Liver (tissue), 3 donors: ENCODE measurements at regions not wholly inside any gene's neighbourhood (a gene's known extent, or its start where the extent isn't known, plus 50 kb on each side); places are given as distances from the start of the nearest gene placed in this dataset.
"Not testable (repeated sequence)": the region's sequence is repeated elsewhere in the genome, so short reads cannot be mapped to it uniquely, and the experiment has no call there.

Source experiments
- RAD21 ChIP-seq, 2 donors: IDR thresholded peaks; 2 replicates each; pipeline ENCODE4 v1.6.1; 2016; ENCODE audit warnings: antibody characterized with exemption in 2 of 2, mild to moderate bottlenecking in 2 of 2
- YY1 ChIP-seq: IDR thresholded peaks from 2 replicates; pipeline ENCODE4 v1.6.1; 2016; ENCODE audit warnings: antibody characterized with exemption, mild to moderate bottlenecking
- TF ChIP-seq, protein P1 (sequence below): fragments of 150-350 bp; IDR thresholded peaks from 2 replicates; pipeline ENCODE4 v1.5.1; 2017; ENCODE audit warnings: improper control_type of control experiment, low read depth, low read length; ENCODE audit not compliant: missing input control
- TF ChIP-seq, protein P2 (sequence below): IDR thresholded peaks from 2 replicates; pipeline ENCODE4 v1.6.1; 2016; ENCODE audit warnings: antibody characterized with exemption
- donor health status: healthy.
- donor health status: healthy.

DNA sequence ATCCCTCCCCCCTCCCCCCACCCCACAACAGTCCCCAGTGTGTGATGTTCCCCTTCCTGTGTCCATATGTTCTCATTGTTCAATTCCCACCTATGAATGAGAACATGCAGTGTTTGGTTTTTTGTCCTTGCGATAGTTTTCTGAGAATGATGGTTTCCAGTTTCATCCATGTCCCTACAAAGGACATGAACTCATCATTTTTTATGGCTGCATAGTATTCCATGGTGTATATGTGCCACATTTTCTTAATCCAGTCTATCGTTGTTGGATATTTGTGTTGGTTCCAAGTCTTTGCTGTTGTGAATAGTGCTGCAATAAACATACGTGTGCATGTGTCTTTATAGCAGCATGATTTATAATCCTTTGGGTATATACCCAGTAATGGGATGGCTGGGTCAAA is 263.4 kb upstream of the GAS1 start:
- TF ChIP-seq, protein P1, sequence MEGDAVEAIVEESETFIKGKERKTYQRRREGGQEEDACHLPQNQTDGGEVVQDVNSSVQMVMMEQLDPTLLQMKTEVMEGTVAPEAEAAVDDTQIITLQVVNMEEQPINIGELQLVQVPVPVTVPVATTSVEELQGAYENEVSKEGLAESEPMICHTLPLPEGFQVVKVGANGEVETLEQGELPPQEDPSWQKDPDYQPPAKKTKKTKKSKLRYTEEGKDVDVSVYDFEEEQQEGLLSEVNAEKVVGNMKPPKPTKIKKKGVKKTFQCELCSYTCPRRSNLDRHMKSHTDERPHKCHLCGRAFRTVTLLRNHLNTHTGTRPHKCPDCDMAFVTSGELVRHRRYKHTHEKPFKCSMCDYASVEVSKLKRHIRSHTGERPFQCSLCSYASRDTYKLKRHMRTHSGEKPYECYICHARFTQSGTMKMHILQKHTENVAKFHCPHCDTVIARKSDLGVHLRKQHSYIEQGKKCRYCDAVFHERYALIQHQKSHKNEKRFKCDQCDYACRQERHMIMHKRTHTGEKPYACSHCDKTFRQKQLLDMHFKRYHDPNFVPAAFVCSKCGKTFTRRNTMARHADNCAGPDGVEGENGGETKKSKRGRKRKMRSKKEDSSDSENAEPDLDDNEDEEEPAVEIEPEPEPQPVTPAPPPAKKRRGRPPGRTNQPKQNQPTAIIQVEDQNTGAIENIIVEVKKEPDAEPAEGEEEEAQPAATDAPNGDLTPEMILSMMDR, result not testable (repeated sequence)
- TF ChIP-seq, protein P2, sequence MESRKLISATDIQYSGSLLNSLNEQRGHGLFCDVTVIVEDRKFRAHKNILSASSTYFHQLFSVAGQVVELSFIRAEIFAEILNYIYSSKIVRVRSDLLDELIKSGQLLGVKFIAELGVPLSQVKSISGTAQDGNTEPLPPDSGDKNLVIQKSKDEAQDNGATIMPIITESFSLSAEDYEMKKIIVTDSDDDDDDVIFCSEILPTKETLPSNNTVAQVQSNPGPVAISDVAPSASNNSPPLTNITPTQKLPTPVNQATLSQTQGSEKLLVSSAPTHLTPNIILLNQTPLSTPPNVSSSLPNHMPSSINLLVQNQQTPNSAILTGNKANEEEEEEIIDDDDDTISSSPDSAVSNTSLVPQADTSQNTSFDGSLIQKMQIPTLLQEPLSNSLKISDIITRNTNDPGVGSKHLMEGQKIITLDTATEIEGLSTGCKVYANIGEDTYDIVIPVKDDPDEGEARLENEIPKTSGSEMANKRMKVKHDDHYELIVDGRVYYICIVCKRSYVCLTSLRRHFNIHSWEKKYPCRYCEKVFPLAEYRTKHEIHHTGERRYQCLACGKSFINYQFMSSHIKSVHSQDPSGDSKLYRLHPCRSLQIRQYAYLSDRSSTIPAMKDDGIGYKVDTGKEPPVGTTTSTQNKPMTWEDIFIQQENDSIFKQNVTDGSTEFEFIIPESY, result not testable (repeated sequence)
- not testable (repeated sequence) for TF ChIP-seq YY1; RAD21 (IDR thresholded peaks at IDR 0.05)
